CD4-positive, alpha-beta T cell treated with Interleukin-15 for 4 hours (primary cell): ENCODE measurements at regions not wholly inside any gene's neighbourhood (a gene's known extent, or its start where the extent isn't known, plus 50 kb on each side); places are given as distances from the start of the nearest gene placed in this dataset.

Experiments
- DNase-seq: peaks from one replicate; pipeline ENCODE4 v3.0.0-alpha.2; 2020; ENCODE audit warnings: low spot score

GRCh38 chr2:240226672-240227537 lies 86.4 kb upstream of the OTOS start:
- no peak for DNase-seq

- DNase-seq: no peak
Measured at GRCh38 chr2:240227538-240228428, 87.3 kb upstream of the OTOS start.

GRCh38 chr2:240229005-240229404 lies 88.5 kb upstream of the OTOS start:
- no peak for DNase-seq

- DNase-seq: no peak
Measured at GRCh38 chr2:240229603-240230235, 89.3 kb upstream of the OTOS start.

- no peak for DNase-seq
Measured at GRCh38 chr2:240230291-240230931, 90.0 kb upstream of the OTOS start.

GRCh38 chr2:240231838-240232244 lies 91.4 kb upstream of the OTOS start:
- no peak for DNase-seq

- no peak for DNase-seq
Measured at GRCh38 chr2:240232264-240232915, 91.9 kb upstream of the OTOS start.

GRCh38 chr2:240232961-240233884 lies 92.8 kb upstream of the OTOS start:
- DNase-seq: peak; percentile 55

- DNase-seq: no peak
Measured at GRCh38 chr2:240233885-240234502, 93.5 kb upstream of the OTOS start.

GRCh38 chr2:240234503-240234951 lies 94.1 kb upstream of the OTOS start:
- no peak for DNase-seq

- no peak for DNase-seq
Measured at GRCh38 chr2:240235149-240235803, 94.8 kb upstream of the OTOS start.

- DNase-seq: no peak
Measured at GRCh38 chr2:240235811-240236210, 95.4 kb upstream of the OTOS start.

- no peak for DNase-seq
Measured at GRCh38 chr2:240236217-240237111, 96.0 kb upstream of the OTOS start.

- no peak for DNase-seq
Measured at GRCh38 chr2:240237609-240238174, 97.2 kb upstream of the OTOS start.

GRCh38 chr2:240238201-240238600 lies 97.7 kb upstream of the OTOS start:
- DNase-seq: no peak

GRCh38 chr2:240238786-240239185 lies 98.3 kb upstream of the OTOS start:
- DNase-seq: no peak

- DNase-seq: no peak
Measured at GRCh38 chr2:240239325-240239724, 98.9 kb upstream of the OTOS start.
